Prostate gland (tissue), 2 donors: ENCODE measurements at regions not wholly inside any gene's neighbourhood (a gene's known extent, or its start where the extent isn't known, plus 50 kb on each side); places are given as distances from the start of the nearest gene placed in this dataset.

Experiments
- CTCF ChIP-seq, 4 experiments: fragments of 200-600 bp in 2 of 4; fragments of 450-650 bp in 2 of 4; sonication (generic) in 2 of 4; IDR thresholded peaks; 1 replicate in 3 of 4; 2 replicates in 1 of 4; pipeline ENCODE4 v1.5.1; 2016 to 2019; ENCODE audit warnings: antibody characterized with exemption in 4 of 4, mild to moderate bottlenecking in 2 of 4, moderate library complexity in 2 of 4
- POLR2AphosphoS5 ChIP-seq: sonication (generic); formaldehyde crosslinking; IDR thresholded peaks from one replicate; pipeline ENCODE4 v1.6.1; 2017; ENCODE audit warnings: antibody characterized with exemption

GRCh38 chr4:127174201-127174600 lies 458.6 kb upstream of the INTU start:
- TF ChIP-seq POLR2AphosphoS5 (no peak), CTCF (IDR thresholded peaks at IDR 0.05) (no peak)
